SU-DHL-6 (cell line): ENCODE measurements at regions not wholly inside any gene's neighbourhood (a gene's known extent, or its start where the extent isn't known, plus 50 kb on each side); places are given as distances from the start of the nearest gene placed in this dataset.

ENCODE experiments used
- H2AFZ ChIP-seq: fragments of 200-600 bp; sonication (generic); 2 replicates; pipeline ENCODE4 v1.6.1; 2014; ENCODE audit warnings: low read depth, mild to moderate bottlenecking, moderate library complexity, mixed read lengths, antibody characterized with exemption, low read length; ENCODE audit not compliant: severe bottlenecking
- H3F3A ChIP-seq: fragments of 200-600 bp; shearing (Covaris generic); 2 replicates; pipeline ENCODE4 v1.6.0; 2016; ENCODE audit warnings: antibody characterized with exemption, mild to moderate bottlenecking; ENCODE audit not compliant: insufficient read depth
- H3K27ac ChIP-seq: fragments of 200-600 bp; sonication (generic); 2 replicates; pipeline ENCODE4 v1.5.1; 2016; ENCODE audit warnings: low read depth, mild to moderate bottlenecking, low read length, moderate library complexity, mixed read lengths
- H3K27me3 ChIP-seq: fragments of 200-600 bp; sonication (generic), shearing (Covaris generic); 2 replicates; pipeline ENCODE4 v1.6.0; 2014; ENCODE audit warnings: mild to moderate bottlenecking, low read length
- H3K36me3 ChIP-seq: fragments of 200-600 bp; sonication (generic); 2 replicates; pipeline ENCODE4 v1.6.1; 2014; ENCODE audit warnings: mild to moderate bottlenecking, low read length, mixed read lengths
- H3K4me2 ChIP-seq: fragments of 300-600, 200-600 bp; shearing (Covaris generic), sonication (generic); 2 replicates; pipeline ENCODE4 v1.6.0; 2014; ENCODE audit warnings: low read length, low read depth, mild to moderate bottlenecking; ENCODE audit not compliant: poor library complexity, severe bottlenecking
- H3K4me3 ChIP-seq: fragments of 200-600 bp; sonication (generic); 2 replicates; pipeline ENCODE4 v1.5.1; 2014; ENCODE audit warnings: antibody characterized with exemption, low read length, mild to moderate bottlenecking, mixed read lengths; ENCODE audit not compliant: insufficient read depth, poor library complexity, severe bottlenecking
- H3K79me2 ChIP-seq: fragments of 200-600 bp; sonication (generic); 2 replicates; pipeline ENCODE4 v1.6.1; 2014; ENCODE audit warnings: mild to moderate bottlenecking, low read length, moderate library complexity; ENCODE audit not compliant: insufficient read depth
- H3K9ac ChIP-seq: fragments of 200-600 bp; sonication (generic); 2 replicates; pipeline ENCODE4 v1.7.0; 2014; ENCODE audit warnings: mild to moderate bottlenecking, low read length
- H3K9me2 ChIP-seq: fragments of 200-600 bp; sonication (generic); replicated peaks from 2 replicates; pipeline ENCODE4 v1.6.1; 2014; ENCODE audit warnings: low read length; ENCODE audit not compliant: insufficient read depth
- H3K9me3 ChIP-seq: fragments of 200-600 bp; sonication (generic); 2 replicates; pipeline ENCODE4 v1.6.1; 2014; ENCODE audit warnings: low read length, mixed read lengths; ENCODE audit not compliant: insufficient read depth
- H4K20me1 ChIP-seq: fragments of 200-600 bp; sonication (generic); 2 replicates; pipeline ENCODE4 v1.6.1; 2014; ENCODE audit warnings: low read depth, mild to moderate bottlenecking, antibody characterized with exemption, low read length, moderate library complexity, mixed read lengths
- EZH2phosphoT487 ChIP-seq: fragments of 200-600 bp; sonication (generic), shearing (Covaris generic); conservative IDR thresholded peaks from 2 replicates; pipeline ENCODE4 v1.6.1; 2018; ENCODE audit warnings: mild to moderate bottlenecking, antibody characterized with exemption, low read length, moderate library complexity, mixed read lengths
- TF ChIP-seq, protein P1 (sequence below): fragments of 200-600 bp; sonication (generic); IDR thresholded peaks from one replicate; pipeline ENCODE4 v1.5.1; 2017; ENCODE audit warnings: antibody characterized with exemption, mild to moderate bottlenecking, low read length, moderate library complexity; ENCODE audit not compliant: insufficient read depth, poor library complexity, severe bottlenecking

DNA sequence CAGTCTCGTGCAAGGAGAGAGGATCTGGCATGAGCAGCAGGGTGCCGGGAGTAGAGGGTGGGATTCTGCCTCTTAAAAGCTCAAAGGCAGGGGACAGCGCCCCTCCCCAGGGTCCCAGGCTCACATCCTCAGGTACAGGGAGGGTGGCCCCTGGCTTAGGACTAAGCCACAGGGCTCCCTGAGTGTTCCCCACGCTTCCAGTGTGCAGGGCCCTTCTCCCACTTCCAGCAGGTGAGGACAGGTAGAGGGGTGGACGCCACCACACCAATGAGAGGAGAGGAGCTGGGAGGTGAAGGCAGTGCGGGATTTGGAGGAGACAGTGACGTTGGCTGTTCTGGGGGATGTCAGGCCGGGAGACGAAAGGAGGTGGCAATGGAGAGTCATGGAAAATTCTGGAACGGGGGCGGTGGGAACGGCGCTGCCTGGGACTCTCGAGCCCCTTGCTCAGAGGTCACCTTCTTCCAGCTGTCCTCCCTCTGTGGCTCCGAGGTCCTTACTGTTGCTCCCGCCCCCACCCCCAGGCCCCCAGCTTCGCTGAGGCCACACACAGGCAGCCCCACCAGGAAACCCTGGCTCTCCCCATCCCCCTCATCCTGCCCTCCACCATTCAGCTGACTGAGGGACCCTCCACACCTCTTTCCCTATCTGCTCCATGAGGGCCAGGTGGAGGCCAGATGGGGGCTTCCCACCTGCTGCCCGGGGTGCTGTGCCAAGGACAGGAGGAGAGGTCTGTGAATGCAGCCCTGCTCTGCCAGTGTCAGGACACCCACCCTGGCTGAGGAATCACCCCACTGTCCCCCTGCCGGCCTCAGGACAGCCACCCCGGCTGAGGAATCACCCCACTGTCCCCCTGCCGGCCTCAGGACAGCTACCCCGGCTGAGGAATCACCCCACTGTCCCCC is 57.7 kb upstream of the ACSF3 start:
- H3K4me3 ChIP-seq = no peak overlapping the region
- H3K36me3 ChIP-seq = no peaks in the 10 kb centered on the region
- no peaks in the 10 kb centered on the region for H3K79me2 ChIP-seq
- no peaks in the 10 kb centered on the region for H3K27me3 ChIP-seq
- peaks cover 20% of the 10 kb centered on the region for H3F3A ChIP-seq
- no peaks in the 10 kb centered on the region for H4K20me1 ChIP-seq
- H3K27ac ChIP-seq = no peak overlapping the region
- no peak overlapping the region for H2AFZ ChIP-seq
- TF ChIP-seq EZH2phosphoT487 = no peak
- TF ChIP-seq, protein P1, sequence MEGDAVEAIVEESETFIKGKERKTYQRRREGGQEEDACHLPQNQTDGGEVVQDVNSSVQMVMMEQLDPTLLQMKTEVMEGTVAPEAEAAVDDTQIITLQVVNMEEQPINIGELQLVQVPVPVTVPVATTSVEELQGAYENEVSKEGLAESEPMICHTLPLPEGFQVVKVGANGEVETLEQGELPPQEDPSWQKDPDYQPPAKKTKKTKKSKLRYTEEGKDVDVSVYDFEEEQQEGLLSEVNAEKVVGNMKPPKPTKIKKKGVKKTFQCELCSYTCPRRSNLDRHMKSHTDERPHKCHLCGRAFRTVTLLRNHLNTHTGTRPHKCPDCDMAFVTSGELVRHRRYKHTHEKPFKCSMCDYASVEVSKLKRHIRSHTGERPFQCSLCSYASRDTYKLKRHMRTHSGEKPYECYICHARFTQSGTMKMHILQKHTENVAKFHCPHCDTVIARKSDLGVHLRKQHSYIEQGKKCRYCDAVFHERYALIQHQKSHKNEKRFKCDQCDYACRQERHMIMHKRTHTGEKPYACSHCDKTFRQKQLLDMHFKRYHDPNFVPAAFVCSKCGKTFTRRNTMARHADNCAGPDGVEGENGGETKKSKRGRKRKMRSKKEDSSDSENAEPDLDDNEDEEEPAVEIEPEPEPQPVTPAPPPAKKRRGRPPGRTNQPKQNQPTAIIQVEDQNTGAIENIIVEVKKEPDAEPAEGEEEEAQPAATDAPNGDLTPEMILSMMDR = no peak
- H3K9me2 ChIP-seq = no peaks in the 10 kb centered on the region
- no peak overlapping the region for H3K9ac ChIP-seq
- no peaks in the 10 kb centered on the region; the same call in 1 of the 2 replicates for H3K9me3 ChIP-seq
- no peak overlapping the region for H3K4me2 ChIP-seq

GRCh38 chr16:89036776-89037175 is 56.9 kb upstream of the ACSF3 start:
- Histone ChIP-seq H3K36me3 (no peaks in the 10 kb centered on the region), H3K27me3 (no peaks in the 10 kb centered on the region), H4K20me1 (no peaks in the 10 kb centered on the region), H3F3A (peaks cover 15% of the 10 kb centered on the region), H3K79me2 (no peaks in the 10 kb centered on the region), H2AFZ (no peak overlapping the region), H3K9me3 (no peaks in the 10 kb centered on the region), H3K9me2 (no peaks in the 10 kb centered on the region), H3K9ac (no peak overlapping the region), H3K4me2 (no peak overlapping the region), H3K27ac (no peak overlapping the region), H3K4me3 (no peak overlapping the region)
- TF ChIP-seq EZH2phosphoT487 = no peak
- TF ChIP-seq, protein P1 = no peak

DNA sequence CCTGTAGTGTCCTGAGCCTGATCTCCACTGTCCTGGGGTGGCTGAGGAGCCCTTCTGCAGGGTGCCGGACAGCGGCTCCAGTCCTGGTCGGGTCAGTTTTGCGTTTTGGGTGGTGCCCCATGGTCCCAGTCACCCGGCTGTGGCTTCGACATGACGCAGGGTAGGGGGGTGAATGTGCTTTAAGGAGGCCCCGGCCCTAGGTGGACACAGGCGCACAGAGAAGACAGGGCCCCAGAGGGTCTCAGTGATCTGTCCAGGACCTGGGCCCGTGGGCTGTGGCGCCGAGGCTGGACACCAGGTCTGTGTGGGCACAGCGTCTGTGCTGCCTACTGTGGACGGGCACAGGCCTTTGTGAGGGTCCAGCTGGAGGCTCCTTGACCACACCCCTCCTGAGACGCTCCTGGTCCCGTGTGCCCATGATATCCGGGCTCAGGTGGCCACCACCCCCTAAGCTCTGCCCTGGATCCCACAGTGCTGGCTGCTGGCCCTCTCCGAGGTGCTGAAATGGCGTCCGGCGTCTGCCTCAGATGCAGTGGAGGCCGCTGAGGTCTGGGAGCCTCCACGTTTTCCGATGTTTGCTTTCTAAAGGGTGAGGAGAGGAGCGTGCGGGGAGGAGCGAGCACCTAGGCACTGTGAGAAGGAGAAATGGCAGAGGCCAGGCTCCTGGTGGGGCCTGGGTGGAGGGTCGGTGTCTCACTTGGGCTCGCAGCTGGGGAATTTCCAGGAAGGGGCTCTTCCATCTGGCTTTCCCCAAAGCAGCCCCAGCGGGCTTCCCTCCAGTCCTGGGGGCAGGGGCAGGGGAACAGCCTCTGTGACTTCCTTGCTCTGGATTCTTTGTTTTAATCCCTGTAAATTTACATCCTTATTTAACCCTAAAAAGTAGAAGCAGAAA is 56.1 kb upstream of the ACSF3 start:
- no peaks in the 10 kb centered on the region for H3K9me2 ChIP-seq
- H4K20me1 ChIP-seq = no peaks in the 10 kb centered on the region
- H2AFZ ChIP-seq = no peak overlapping the region
- no peak overlapping the region for H3K4me3 ChIP-seq
- H3F3A ChIP-seq = peaks cover 12% of the 10 kb centered on the region
- H3K79me2 ChIP-seq = no peaks in the 10 kb centered on the region
- no peaks in the 10 kb centered on the region for H3K27me3 ChIP-seq
- H3K9ac ChIP-seq = peak overlapping the region; percentile 66
- peak overlapping the region; percentile 59 for H3K4me2 ChIP-seq
- H3K36me3 ChIP-seq = no peaks in the 10 kb centered on the region
- TF ChIP-seq EZH2phosphoT487 = no peak
- TF ChIP-seq, protein P1 = no peak
- H3K27ac ChIP-seq = peak overlapping the region; percentile 94
- H3K9me3 ChIP-seq = no peaks in the 10 kb centered on the region
